ENCODE measurements at regions not wholly inside any gene's neighbourhood (a gene's known extent, or its start where the extent isn't known, plus 50 kb on each side); places are given as distances from the start of the nearest gene placed in this dataset.
"Not testable (repeated sequence)": the region's sequence is repeated elsewhere in the genome, so short reads cannot be mapped to it uniquely, and the experiment has no call there.

DNA sequence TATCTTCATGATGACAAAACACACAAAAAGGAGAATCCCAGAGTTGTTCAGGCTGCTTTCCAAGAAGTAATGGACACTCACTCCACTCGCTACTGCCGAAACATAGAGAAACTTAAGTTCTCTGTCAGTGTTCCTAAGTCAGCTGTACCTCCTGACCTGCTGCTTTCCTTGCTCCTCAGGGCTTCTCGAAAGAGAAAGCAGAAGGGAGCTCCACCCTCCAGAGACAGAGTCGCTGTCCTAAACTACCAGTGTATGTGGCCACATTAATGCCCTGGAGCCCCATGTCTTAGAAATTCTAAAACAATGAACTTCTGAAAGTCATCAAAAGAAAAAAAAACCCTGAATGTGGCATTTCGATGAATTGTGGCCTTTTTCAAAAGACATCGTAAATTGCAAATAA lies 390.8 kb upstream of the MON1B start:
- in situ Hi-C loops (cut with HindIII; ENCODE audit: low sequenced_read_pairs), result no loop called here

DNA sequence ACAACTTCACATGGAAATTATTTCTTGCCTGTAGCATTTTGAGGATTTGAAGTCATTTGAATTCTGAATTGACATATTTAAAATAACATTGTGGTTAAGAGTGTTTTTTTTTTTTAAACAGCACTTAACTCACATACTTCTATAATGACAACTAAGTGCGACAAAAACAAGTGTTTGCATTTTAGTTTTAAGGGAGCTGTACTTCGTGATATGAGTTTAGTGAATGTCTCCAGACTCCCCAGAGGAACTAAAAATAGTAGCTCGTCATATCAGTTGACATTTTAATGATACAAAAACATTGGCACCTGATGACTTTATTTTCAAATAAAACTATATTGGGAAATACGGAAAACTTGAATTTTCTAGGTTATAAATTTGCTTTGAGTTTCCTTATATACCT lies 389.6 kb upstream of the MON1B start:
- in situ Hi-C loops (cut with HindIII; ENCODE audit: low sequenced_read_pairs), result no loop called here

DNA sequence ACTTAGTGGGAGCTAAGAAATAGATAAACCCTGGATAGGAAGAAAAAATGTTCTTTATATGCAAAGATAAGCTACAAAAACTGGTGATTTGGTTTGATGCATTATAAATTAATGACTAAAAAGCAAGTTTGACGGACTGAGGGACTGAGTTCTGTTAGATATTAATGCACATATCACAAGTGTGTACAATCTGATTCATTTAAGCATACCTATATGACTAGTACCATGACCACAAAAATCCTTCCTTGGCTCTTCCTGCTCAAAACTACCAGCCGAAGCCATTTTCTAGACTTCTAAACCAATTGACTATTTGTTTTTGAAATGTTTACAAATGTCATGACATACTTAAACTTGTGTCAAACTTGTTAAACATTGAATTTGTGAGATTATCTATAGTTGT lies 374.5 kb upstream of the MON1B start:
- in situ Hi-C loops (cut with HindIII; ENCODE audit: low sequenced_read_pairs), result loop anchor here (5.0 kb wide), 1 partner anchor 64 kb away; no protein-coding TSS in a partner anchor

DNA sequence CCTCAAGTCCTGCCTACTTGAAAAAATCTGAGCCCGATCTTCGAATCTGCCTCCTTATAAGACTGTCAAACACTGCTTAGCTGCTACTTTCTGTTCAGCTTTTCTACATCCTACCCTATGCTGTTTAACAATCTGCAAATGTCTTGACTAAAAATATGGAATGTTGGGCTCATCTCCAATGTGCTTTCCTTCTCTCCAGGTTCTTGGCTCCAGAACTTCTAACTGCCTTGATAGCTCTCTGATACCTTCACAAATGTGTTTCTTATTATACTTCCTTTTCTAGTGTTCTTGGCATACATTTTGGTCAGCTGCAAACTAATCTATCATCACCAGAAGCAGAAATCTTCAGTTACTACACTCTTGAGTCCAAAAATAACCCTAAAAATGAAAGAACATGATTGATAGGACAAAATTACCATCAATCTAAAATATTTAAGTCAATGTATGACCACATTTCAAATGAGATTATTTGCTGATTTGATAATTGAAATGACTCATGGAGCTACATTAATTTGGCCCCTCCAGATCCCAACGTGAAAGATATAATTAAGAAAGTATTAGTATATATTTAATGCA lies 372.3 kb upstream of the MON1B start:
- in situ Hi-C loops (cut with HindIII; ENCODE audit: low sequenced_read_pairs), result loop anchor here (5.0 kb wide), 1 partner anchor 66 kb away; no protein-coding TSS in a partner anchor

DNA sequence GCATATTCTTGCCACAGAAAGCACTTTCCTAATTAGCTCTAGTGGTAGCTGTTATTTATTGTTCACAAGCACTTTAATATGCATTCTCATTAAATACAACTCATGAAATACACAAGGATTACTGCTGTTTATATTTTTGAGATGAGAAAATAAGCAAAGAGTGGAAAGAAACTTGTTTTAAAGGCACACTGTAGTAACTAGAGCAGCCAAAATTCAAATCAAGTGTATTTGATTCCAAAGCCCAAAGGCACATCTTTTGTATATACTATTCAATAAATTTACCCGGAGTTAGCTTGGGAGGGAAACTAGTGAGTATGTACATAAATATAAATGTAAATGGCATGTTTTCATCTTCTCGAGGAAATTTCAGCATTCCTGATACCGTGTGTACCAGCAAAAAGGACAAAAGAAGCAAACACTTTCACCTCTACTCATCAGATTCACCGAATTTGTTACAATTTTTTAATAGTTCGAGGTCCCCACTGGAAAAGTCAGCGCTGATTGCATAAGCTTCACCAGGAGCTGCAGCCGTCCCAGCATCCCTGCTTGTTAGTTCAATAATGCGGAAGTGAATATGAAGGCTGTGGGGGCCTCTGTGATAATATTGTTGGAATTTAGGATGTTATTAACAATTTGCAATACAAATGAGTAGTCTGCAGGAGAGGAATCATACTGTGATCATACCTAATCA lies 371.6 kb upstream of the MON1B start:
- in situ Hi-C loops (cut with HindIII; ENCODE audit: low sequenced_read_pairs), result loop anchor here (5.0 kb wide), 1 partner anchor 67 kb away; no protein-coding TSS in a partner anchor

DNA sequence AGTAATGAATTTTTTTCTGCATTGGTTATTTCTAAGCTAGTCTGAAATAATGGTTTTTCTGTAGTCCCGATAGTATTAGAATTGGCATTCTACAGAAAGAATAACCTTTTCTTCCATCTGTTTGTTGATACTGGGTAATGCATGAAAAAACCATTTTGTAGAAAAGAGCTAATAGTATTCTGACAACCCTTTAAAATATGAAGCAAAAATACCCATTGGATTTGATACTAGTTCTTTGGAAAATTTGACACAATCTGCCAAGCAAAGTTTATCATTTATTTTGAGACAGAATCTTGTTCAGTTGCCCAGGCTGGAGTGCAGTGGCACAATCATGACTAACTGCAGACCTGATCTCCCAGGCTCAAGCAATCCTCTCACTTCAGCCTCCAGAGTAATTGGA lies 366.8 kb upstream of the MON1B start:
- in situ Hi-C loops (cut with HindIII; ENCODE audit: low sequenced_read_pairs), result no loop called here

DNA sequence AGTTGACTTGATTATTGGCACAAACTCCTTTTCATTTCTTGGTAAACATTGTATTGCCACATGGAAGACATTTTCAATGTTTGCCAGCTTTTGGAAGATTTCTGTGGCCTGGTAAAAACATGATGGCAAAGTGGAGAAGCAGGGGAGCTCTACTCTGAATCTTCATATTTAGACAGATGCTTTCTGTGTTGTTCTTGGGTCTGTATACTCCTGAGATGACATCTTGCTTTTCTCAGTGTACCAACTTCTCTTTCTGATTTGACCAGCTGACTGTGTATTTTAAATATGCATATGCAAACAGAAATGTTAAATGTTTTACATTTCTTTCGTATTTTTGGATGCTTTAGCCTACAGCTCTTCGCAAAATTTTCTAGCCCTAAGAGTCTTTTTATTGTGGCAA lies 366.2 kb upstream of the MON1B start:
- in situ Hi-C loops (cut with HindIII; ENCODE audit: low sequenced_read_pairs), result loop anchor here (5.0 kb wide), 1 partner anchor 32 kb away; no protein-coding TSS in a partner anchor

DNA sequence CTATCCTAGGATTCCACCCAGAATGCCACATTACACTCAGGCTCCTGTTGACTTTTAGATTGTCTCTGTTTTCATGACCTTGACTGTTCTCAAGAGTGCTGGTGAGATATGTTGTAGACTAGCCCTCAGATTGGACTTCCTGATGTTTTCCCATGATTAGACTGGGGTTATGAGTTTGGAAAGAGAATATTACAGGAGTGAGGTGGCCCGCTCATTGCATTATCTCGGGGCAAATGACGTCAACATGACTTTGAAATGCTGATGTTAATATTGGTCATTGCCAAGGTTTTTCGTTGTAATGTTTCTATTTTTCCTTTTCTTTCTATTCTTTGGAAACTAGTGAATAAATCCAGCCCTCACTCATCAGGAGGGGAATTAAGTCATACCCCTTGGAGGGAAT lies 355.7 kb upstream of the MON1B start:
- in situ Hi-C loops (cut with HindIII; ENCODE audit: low sequenced_read_pairs), result no loop called here

DNA sequence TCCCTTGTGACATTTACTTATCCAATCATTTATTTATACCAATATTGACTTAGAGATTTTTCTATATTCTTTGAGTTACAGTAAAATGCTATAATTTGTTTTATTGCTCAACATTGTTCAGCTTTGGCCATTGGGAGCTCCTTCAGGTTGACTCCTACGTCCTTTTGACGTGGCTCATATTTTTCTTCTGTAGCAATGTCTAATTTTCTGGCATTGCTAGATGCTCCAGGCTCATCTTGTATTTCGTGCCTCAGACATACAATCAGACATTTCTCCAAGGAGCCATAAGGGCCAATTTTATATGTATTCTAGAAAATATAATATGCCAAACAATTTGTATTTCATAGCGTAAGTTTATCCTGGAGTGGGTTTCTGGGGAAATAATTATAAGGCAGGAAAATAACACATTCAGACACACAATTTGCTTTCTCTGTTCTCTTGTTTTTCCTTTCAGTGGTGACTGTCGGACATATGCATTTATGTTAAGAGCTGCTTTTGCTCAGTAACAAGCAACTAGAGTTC lies 355.1 kb upstream of the MON1B start:
- in situ Hi-C loops (cut with HindIII; ENCODE audit: low sequenced_read_pairs), result no loop called here

DNA sequence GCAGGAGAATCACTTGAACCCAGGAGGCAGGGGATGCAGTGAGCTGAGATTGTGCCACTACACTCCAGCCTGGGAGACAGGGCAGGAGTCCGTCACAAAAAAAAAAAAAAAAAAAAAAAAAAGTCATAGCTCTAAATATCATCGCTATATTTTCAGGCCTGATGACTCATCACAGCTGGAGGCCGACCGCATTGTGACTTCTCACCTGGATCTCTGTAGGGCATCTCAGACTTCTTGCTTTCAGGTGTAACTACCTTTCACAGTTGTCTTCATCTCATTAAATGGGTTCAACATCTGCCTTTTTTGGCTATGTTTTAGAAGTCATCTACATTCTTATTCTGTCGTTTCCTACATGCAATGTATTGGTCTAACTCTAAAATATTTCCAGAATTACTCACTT lies 353.1 kb upstream of the MON1B start:
- in situ Hi-C loops (cut with HindIII; ENCODE audit: low sequenced_read_pairs), result no loop called here

DNA sequence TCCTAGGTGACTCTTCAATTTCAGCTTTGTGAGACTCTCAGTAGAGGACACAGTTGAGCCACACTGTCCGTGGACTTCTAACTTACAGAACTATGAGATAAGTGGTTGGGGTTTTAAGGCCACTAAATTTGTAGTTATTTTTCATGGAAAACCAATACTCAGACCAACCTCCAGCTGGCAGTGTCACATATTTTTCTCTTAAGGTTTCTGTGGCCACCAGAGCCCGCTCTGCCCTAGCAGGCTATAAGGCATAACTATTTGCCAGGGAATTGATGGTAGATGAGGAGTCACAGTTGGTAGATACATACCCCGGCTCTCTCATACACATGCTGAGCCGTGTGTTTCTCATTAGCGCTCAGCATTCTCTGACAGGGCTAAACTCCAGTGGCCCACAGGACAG lies 336.8 kb upstream of the MON1B start:
- in situ Hi-C loops (cut with HindIII; ENCODE audit: low sequenced_read_pairs), result no loop called here

DNA sequence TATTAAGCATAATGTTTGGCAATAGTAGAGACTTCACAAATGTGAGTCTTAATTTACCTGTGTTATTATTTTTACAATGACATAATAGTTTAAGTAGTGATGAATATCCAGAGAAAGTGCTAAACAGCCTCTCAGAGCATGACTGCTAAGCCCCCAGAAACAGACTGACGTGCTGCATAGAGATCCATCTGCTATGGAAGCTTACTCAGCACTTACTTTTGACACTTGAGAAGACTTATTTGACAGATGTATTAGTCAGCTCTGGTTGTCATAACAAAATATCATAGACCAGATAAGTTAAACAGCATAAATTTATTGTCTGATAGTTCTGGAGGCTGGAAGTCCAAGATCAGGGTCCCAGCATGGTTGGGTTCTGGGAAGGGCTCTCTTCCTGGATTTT lies 334.9 kb upstream of the MON1B start:
- in situ Hi-C loops (cut with HindIII; ENCODE audit: low sequenced_read_pairs), result no loop called here

DNA sequence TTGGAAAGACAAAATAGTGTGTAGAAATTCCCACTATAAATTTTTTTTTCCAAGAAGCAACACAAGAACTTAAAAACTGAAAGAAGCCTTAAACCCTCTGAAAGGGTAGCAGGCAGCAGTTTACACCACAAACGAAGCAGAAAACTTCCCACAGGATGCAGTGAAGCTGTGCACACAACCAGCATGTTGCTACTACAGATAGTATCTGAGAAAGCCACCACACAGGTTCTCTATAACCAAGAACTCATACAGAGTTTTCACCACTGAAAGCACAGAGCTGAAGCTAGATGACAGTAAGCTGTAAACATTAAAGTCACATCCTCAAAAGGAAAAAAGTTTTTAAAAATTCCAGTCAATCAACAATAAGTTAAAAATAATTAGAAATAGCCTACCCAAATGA lies 333.6 kb upstream of the MON1B start:
- in situ Hi-C loops (cut with HindIII; ENCODE audit: low sequenced_read_pairs), result no loop called here

DNA sequence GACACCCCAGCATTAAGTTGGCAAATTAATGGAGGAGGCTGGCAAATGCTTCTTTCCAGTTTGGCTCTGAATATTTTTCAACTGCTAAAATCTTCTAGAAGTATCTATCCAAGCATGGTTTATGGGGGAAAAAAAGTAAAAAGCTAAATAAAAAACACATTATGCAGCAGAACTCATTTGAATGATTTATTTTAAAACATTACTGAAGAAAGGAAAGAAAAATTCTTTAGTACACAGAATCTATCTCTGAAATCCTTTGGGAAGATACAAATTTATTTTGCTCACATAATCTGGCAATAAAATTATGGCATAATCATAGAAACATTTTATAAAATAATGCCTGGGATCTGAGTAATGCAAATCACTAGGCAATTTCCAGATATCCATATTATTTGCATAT lies 328.1 kb upstream of the MON1B start:
- in situ Hi-C loops (cut with HindIII; ENCODE audit: low sequenced_read_pairs), result no loop called here

DNA sequence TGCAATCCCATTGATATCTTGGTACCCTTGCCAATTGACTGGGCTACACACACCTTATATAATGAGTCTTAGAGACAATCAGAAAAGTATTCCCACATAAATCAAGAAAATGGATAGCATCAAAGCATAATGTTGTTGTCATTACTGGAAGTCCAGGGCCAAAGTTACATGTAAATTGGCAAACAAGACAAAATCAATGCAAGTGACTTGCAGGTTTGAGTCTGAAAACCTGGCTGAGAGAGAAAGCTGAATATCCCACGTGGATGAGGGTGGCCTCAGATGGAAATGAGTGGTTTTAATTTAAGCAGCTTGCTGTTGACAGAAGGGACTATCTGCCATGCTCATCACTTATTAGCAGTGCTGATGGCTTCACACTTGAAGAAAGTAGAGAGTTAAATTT lies 324.0 kb upstream of the MON1B start:
- in situ Hi-C loops (cut with HindIII; ENCODE audit: low sequenced_read_pairs), result no loop called here

DNA sequence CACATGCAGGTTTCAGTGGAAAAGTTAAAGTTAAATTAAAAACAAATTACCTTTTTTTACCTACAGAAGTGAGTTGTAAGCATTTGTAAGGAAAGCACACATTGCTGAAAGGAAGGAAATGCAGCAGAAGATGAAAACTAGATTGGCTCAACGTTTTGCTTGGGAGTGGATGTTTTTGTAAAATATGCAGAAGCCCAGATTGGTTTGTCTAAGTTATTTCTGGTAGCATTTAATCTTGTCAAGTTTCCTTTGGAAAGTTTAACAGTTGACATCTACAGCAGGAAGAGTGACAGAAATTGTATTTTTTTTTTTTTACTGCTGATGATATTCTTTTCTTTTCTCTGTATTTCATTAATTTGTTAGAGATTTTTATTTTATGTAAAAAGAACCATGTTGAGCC lies 315.1 kb upstream of the MON1B start:
- in situ Hi-C loops (cut with HindIII; ENCODE audit: low sequenced_read_pairs), result no loop called here

DNA sequence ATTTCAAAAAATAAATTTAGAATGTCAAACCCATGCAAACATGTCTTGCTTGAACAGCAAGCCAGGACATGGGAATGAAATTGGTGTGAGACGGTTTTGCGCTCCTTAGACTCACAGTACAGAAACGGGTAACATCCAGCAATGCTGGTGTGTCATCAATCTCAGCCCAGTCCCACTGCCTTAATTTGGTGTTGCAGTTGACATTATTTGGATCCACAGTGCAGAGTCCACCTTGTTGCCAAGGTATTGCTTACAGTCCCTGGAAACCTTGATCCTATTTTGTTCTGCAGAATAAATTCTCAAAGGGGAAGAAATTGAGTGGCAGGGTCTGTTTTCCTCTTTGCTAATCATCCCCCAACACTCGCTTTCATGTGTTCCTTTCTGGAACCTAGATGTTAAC lies 311.6 kb upstream of the MON1B start:
- in situ Hi-C loops (cut with HindIII; ENCODE audit: low sequenced_read_pairs), result no loop called here

DNA sequence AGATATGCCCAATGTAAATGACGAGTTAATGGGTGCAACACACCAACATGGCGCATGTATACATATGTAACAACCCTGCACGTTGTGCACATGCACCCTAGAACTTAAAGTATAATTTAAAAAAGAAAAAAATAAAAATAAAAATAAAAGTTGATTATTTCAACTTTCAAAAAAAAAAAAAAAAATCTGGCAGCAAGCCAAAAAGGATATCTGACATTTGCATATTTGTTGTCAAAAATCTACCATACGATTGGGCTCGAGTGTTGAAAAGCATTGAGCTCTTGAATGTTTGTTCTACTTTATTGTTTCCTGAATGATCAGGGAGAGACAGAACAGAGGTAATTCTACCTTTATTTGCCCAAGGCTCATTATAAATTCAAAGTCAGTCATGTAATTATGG lies 310.5 kb upstream of the MON1B start:
- in situ Hi-C loops (cut with HindIII; ENCODE audit: low sequenced_read_pairs), result not testable (repeated sequence)

DNA sequence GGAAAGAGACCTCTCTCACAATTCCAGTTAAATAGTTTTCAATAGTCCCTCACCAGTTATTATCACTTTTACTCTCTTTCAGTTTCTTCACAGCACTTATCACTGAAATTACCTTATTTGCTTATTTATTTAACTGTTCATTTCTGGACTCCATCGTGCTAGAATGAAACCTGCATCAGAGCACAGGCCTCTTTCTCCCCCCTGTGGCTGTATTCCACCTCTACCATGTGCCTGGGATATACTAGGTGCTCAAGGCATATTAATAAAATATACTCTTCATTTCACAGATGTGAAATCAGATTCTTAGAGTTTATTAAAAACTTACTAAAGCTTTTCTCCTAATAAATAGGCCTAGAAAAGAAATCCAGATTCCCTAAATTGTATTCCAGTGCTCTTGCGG lies 308.9 kb upstream of the MON1B start:
- in situ Hi-C loops (cut with HindIII; ENCODE audit: low sequenced_read_pairs), result no loop called here

DNA sequence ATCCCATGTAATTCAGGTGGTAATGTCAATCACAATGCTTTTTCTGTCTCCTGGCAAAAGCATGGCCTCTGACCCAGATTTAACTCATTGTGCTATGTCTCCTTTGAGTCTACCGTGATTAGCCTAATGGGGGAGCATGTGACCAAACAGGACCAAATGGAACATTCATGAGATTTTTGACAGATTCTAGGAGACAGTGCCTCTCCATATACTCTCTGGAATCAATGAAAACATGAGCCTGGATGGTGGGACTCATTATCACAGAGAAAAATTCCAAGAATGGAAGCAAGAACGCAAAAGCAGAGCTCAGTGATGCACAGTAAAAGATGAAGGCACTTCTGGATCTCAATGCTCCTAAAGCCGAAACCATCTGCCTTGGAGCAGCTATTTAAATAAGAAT lies 307.9 kb upstream of the MON1B start:
- in situ Hi-C loops (cut with HindIII; ENCODE audit: low sequenced_read_pairs), result no loop called here

DNA sequence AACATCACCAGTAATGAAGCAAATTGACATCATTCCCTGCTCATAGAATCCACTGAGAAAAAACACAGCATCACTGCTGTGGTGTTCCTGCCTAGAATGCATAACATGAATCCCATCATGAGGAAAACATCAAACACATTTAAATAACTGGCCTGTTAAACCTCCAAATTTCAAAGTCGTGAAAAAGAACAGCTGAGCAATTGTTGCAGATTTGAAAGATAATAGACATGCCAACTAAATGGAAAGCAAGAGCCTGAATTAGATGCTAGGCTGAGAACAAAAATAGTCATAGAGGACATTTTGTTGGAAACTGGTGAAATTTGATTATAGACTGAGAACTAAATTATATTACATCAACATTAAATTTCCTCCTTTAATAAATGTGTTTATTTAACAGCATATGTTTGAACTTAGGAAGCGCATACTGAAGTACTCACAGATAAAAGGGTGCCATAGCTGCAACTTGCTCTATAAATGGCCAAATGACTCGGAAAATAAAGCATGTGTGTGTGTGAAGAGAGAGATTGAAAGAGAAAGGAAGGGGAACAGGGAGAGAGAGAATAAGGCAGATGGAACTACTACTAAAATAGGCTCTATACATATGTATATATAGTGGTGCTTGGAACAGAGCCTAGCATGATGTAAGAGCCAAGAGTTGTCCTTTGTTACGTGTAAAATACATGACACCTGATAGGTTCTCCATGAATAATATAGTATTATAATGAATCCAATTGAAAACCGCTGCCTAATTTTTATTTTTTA lies 305.0 kb upstream of the MON1B start:
- in situ Hi-C loops (cut with HindIII; ENCODE audit: low sequenced_read_pairs), result no loop called here

DNA sequence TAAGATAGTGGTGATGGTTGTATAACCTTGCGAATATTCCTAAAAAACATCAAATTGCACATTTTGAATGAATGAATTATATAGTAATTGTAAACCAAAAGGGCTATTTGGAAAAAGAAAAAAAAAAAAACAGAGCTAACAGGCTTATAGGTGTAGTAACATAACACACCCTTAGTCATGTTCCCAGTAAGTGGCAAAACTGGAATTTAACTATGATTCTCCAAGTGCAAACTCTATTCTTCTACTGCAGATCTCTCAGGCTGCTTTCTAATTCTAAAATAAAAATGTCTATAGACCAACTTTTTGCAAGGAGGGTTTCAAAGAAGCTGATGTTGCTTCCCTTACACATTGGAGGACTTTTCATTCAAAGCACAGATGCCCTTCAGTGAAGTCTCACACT lies 293.2 kb upstream of the MON1B start:
- in situ Hi-C loops (cut with HindIII; ENCODE audit: low sequenced_read_pairs), result no loop called here
